HepG2 (cell line): ENCODE measurements at regions not wholly inside any gene's neighbourhood (a gene's known extent, or its start where the extent isn't known, plus 50 kb on each side); places are given as distances from the start of the nearest gene placed in this dataset.

Experiments
- ATAC-seq: fragments of 200-7000 bp; cut with Tn5 transposase; 3 replicates; pipeline ENCODE4 v1.9.1; 2020; ENCODE audit warnings: mild to moderate bottlenecking, moderate library complexity
- BruUV-seq: library from RNA; stranded (reverse); fragments of 400-500 nt; replicated peaks from 2 replicates; lab custom pipeline; 2021; lab: Mats Ljungman, UMichigan
- CTCF ChIA-PET: fragments of 300-600 bp; formaldehyde crosslinking; extraction: SDS; loops from one replicate; lab custom pipeline; 2021; ENCODE audit warnings: low total read pairs, inconsistent platforms, low intra/inter-chr PET ratio; lab: Yijun Ruan, JAX
- POLR2A ChIA-PET: fragments of 350-600 bp; sonication (Branson Sonifier 250); formaldehyde crosslinking; loops from one replicate; lab custom pipeline; 2020; ENCODE audit warnings: antibody characterized with exemption, inconsistent platforms; lab: Yijun Ruan, JAX
- DNase-seq: peaks from one replicate; pipeline ENCODE4 v3.0.0-alpha.2; 2015; ENCODE audit warnings: low spot score
- FAIRE-seq: peaks from 3 replicates; lab custom pipeline; 2011; peaks lifted over from hg19 to GRCh38; lab: Jason Lieb, UNC
- H2AFZ ChIP-seq: one replicate; pipeline ENCODE4 v1.6.1; 2011; ENCODE audit warnings: low read length, inconsistent platforms
- H3K27ac ChIP-seq: fragments of 300-600 bp; 3 replicates; pipeline ENCODE4 v1.8.0; 2011; ENCODE audit warnings: mixed run types, mild to moderate bottlenecking, mixed read lengths, low read length, inconsistent platforms; ENCODE audit not compliant: insufficient read depth; ENCODE audit errors: extremely low read length
- H3K27me3 ChIP-seq, 2 experiments: fragments of 200-600 bp in 1 of 2; 2 replicates in 1 of 2; 3 replicates in 1 of 2; pipeline versions ENCODE4 v1.6.0 to v1.8.0; 2011; ENCODE audit warnings: low read length in 2 of 2, mild to moderate bottlenecking in 2 of 2, moderate library complexity in 2 of 2, inconsistent platforms in 1 of 2; ENCODE audit not compliant: insufficient read depth in 2 of 2, control insufficient read depth in 1 of 2
- H3K36me3 ChIP-seq, 2 experiments: fragments of 200-600 bp in 1 of 2; replicated peaks in 1 of 2; 2 replicates in 1 of 2; 3 replicates in 1 of 2; pipeline versions ENCODE4 v1.5.1 to v1.8.0; 2011; ENCODE audit warnings: low read length in 2 of 2, inconsistent platforms in 1 of 2; ENCODE audit not compliant: insufficient read depth in 2 of 2, control insufficient read depth in 1 of 2
- H3K4me1 ChIP-seq: 2 replicates; pipeline ENCODE4 v1.5.1; 2012; ENCODE audit warnings: low read length, inconsistent platforms; ENCODE audit not compliant: insufficient read depth
- H3K4me2 ChIP-seq: 2 replicates; pipeline ENCODE4 v1.6.0; 2011; ENCODE audit warnings: low read depth, low read length, inconsistent platforms
- H3K4me3 ChIP-seq, 3 experiments: fragments of 200-600 bp in 1 of 3; sonication (generic), shearing (Covaris generic) in 1 of 3; replicated peaks in 1 of 3; 2 replicates each; pipeline ENCODE4 v1.5.1; 2011 to 2016; ENCODE audit warnings: low read length in 3 of 3, inconsistent platforms in 2 of 3, low read depth in 2 of 3, mild to moderate bottlenecking in 2 of 3, control low read depth in 1 of 3, mixed read lengths in 1 of 3; ENCODE audit not compliant: insufficient read depth in 1 of 3
- H3K79me2 ChIP-seq: one replicate; pipeline ENCODE4 v1.6.1; 2011; ENCODE audit warnings: low read length, inconsistent platforms; ENCODE audit not compliant: insufficient read depth
- H3K9ac ChIP-seq: 2 replicates; pipeline ENCODE4 v1.6.0; 2011; ENCODE audit warnings: mild to moderate bottlenecking, low read depth, low read length, inconsistent platforms; ENCODE audit not compliant: insufficient read depth
- H3K9me3 ChIP-seq: 2 replicates; pipeline ENCODE4 v1.5.1; 2012; ENCODE audit warnings: mild to moderate bottlenecking, low read length
- H4K20me1 ChIP-seq: 2 replicates; pipeline ENCODE4 v1.6.0; 2011; ENCODE audit warnings: inconsistent platforms, mild to moderate bottlenecking, low read length, moderate library complexity; ENCODE audit not compliant: insufficient read depth
- ADNP ChIP-seq: sonication (generic); formaldehyde crosslinking; IDR thresholded peaks from 2 replicates; pipeline ENCODE4 v1.4.0; 2020; ENCODE audit warnings: missing genetic modification reagents
- CAMTA2 ChIP-seq: sonication (generic); formaldehyde crosslinking; IDR thresholded peaks from 2 replicates; pipeline ENCODE4 v1.4.0; 2020; ENCODE audit warnings: mild to moderate bottlenecking, missing genetic modification reagents, borderline replicate concordance
- ELF1 ChIP-seq: sonication (generic); formaldehyde crosslinking; IDR thresholded peaks from 2 replicates; pipeline ENCODE4 v1.4.0; 2020; ENCODE audit warnings: missing genetic modification reagents
- HMGA1 ChIP-seq: sonication (generic); formaldehyde crosslinking; conservative IDR thresholded peaks from 2 replicates; pipeline ENCODE4 v1.4.0; 2020; ENCODE audit warnings: missing genetic modification reagents
- HNRNPLL ChIP-seq: fragments of 200-400 bp; formaldehyde crosslinking; IDR thresholded peaks from 2 replicates; pipeline ENCODE4 v1.6.1; 2017; ENCODE audit warnings: mild to moderate bottlenecking, low read depth, low read length; ENCODE audit not compliant: poor library complexity, severe bottlenecking
- MED8 ChIP-seq: sonication (generic); formaldehyde crosslinking; IDR thresholded peaks from 2 replicates; pipeline ENCODE4 v1.8.1; 2023; ENCODE audit warnings: mild to moderate bottlenecking, missing genetic modification reagents; ENCODE audit not compliant: insufficient replicate concordance
- NCOA1 ChIP-seq: sonication (generic); formaldehyde crosslinking; IDR thresholded peaks from 2 replicates; pipeline ENCODE4 v1.9.0; 2021; ENCODE audit warnings: missing genetic modification reagents
- SRSF9 ChIP-seq: fragments of 200-400 bp; formaldehyde crosslinking; IDR thresholded peaks from 2 replicates; pipeline ENCODE4 v1.6.1; 2018; ENCODE audit warnings: borderline replicate concordance, mild to moderate bottlenecking, low read depth, low read length; ENCODE audit not compliant: insufficient read depth, poor library complexity, severe bottlenecking
- TCF7L2 ChIP-seq: IDR thresholded peaks from 2 replicates; pipeline ENCODE4 v1.6.1; 2011; ENCODE audit warnings: mild to moderate bottlenecking, low read depth, low read length, moderate library complexity
- TOPORS ChIP-seq: sonication (generic); formaldehyde crosslinking; IDR thresholded peaks from 2 replicates; pipeline ENCODE4 v1.8.0; 2023; ENCODE audit warnings: mild to moderate bottlenecking, missing genetic modification reagents
- U2AF2 ChIP-seq: fragments of 200-400 bp; formaldehyde crosslinking; IDR thresholded peaks from 2 replicates; pipeline ENCODE4 v1.6.1; 2017; ENCODE audit warnings: low read depth, mild to moderate bottlenecking, low read length
- YEATS2 ChIP-seq: sonication (generic); formaldehyde crosslinking; IDR thresholded peaks from 2 replicates; pipeline ENCODE4 v1.4.0; 2020; ENCODE audit warnings: missing genetic modification reagents, borderline replicate concordance
- ZHX1 ChIP-seq: sonication (generic); formaldehyde crosslinking; IDR thresholded peaks from 2 replicates; pipeline ENCODE4 v1.8.1; 2022; ENCODE audit warnings: low read depth, mild to moderate bottlenecking, missing genetic modification reagents
- ZNF251 ChIP-seq: sonication (generic); formaldehyde crosslinking; IDR thresholded peaks from 2 replicates; pipeline ENCODE4 v1.9.0; 2021; ENCODE audit warnings: mild to moderate bottlenecking, missing genetic modification reagents
- ZNF431 ChIP-seq: sonication (generic); formaldehyde crosslinking; IDR thresholded peaks from 2 replicates; pipeline ENCODE4 v1.9.0; 2022; ENCODE audit warnings: missing genetic modification reagents, low read depth, mild to moderate bottlenecking, borderline replicate concordance
- ZNF749 ChIP-seq: sonication (generic); formaldehyde crosslinking; IDR thresholded peaks from 2 replicates; pipeline ENCODE4 v1.8.0; 2022; ENCODE audit warnings: mild to moderate bottlenecking, missing genetic modification reagents, moderate library complexity, borderline replicate concordance
- ZNF879 ChIP-seq: sonication (generic); formaldehyde crosslinking; IDR thresholded peaks from 2 replicates; pipeline ENCODE4 v1.8.1; 2023; ENCODE audit warnings: missing genetic modification reagents
- whole genome bisulfite sequencing: methylation state at CpG from one replicate; pipeline ENCODE4 v1.1.6; 2017; ENCODE audit warnings: low lambda C conversion rate; 5-methylcytosine and 5-hydroxymethylcytosine counted together
- in situ Hi-C: cut with HindIII; loops from 2 replicates; pipeline ENCODE4 v1.10.0; 2017; ENCODE audit warnings: low pct_unique_long_range_greater_than_20kb; ENCODE audit not compliant: extremely low pct_ligation_motif_present
- intact Hi-C: fragments of 100-400 bp; cut with micrococcal nuclease; formaldehyde crosslinking; loops from one replicate; pipeline ENCODE4 v1.10.0; 2022; ENCODE audit not compliant: unreplicated experiment

DNA sequence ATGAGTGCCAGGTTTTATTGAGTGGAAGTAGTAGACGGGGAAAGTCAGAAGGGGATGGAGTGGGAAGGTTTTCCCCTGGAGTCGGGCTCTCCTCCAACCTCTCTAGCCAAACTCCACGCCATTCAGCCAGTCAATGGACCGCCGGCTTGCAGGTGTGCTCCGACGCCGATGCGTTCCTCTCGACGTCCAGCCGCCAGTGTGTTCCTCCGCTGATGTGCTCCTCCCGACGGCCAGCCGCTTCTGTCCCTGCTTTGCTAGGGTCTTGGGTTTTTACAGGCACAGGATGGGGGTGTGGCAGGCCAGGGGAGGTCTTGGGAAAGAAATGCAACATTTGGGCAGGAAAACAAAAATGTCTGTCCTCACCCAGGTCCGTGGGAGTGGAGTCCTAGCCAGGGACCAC is 94.3 kb upstream of the TEX51 start:
- in situ Hi-C loops (no loop called here), intact Hi-C loops (no loop called here)
- Histone ChIP-seq H3K27me3 (peaks cover 1 to 42% of the 10 kb centered on the region in 2 experiments; a peak in 3 of 5 replicates), H3K4me2 (no peak overlapping the region), H4K20me1 (no peaks in the 10 kb centered on the region; the same call in 1 of the 2 replicates), H3K4me3 (no peak overlapping the region), H3K9ac (no peak overlapping the region), H3K4me1 (no peaks in the 10 kb centered on the region), H3K27ac (no peak overlapping the region), H3K9me3 (no peaks in the 10 kb centered on the region), H3K36me3 (no peaks in the 10 kb centered on the region), H2AFZ (no peak overlapping the region), H3K79me2 (no peaks in the 10 kb centered on the region)
- CTCF ChIA-PET, result no interaction called here
- DNase-seq (no peak), FAIRE-seq (no peak), ATAC-seq (no peak)
- TF ChIP-seq HNRNPLL, result peak; percentile 30
- no peak for TF ChIP-seq CAMTA2 (CRISPR knock-in tag)
- POLR2A ChIA-PET, result no interaction called here
- 63% methylated on average over 17 of the region's 17 CpGs for WGBS
- no TSS peak for BruUV-seq

DNA sequence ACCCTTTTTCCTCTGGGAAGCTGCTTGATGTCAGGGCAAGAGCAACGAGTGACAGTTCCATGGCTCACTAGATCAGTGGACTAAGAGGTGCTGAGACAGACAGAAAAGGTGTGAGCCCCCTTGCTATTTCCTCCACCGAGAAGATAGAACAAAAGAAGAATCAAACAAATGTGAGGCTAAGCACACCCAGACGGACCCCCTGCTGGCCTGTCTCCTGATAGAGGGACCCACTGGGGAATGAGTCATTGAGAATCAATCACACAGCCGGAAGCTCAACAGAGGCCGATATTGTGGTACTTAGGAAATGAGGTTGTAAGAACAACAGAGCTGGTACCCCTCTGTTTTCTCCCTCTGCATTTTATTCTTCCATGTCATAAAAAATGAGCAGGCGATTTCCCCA is 89.8 kb upstream of the TEX51 start:
- no peaks in the 10 kb centered on the region for H3K9me3 ChIP-seq
- no peaks in the 10 kb centered on the region for H3K4me1 ChIP-seq
- CTCF ChIA-PET, result no interaction called here
- H3K79me2 ChIP-seq, result no peaks in the 10 kb centered on the region
- intact Hi-C loops, result no loop called here
- no peaks in the 10 kb centered on the region for H3K36me3 ChIP-seq
- no peak overlapping the region for H3K4me2 ChIP-seq
- FAIRE-seq (no peak), ATAC-seq (no peak), DNase-seq (no peak)
- H3K4me3 ChIP-seq, result no peak overlapping the region
- H3K27ac ChIP-seq, result no peak overlapping the region
- in situ Hi-C loops, result no loop called here
- H3K27me3 ChIP-seq, result peaks cover 0 to 22% of the 10 kb centered on the region in 2 experiments; a peak in 3 of 5 replicates
- no peak overlapping the region for H3K9ac ChIP-seq
- H2AFZ ChIP-seq, result no peak overlapping the region
- WGBS, result 3% methylated on average over 6 of the region's 6 CpGs
- no peak for TF ChIP-seq ADNP (CRISPR knock-in tag)
- TF ChIP-seq ZNF251 (CRISPR knock-in tag), result no peak
- TF ChIP-seq ZNF749 (CRISPR knock-in tag), result no peak
- TF ChIP-seq ZNF879 (CRISPR knock-in tag), result no peak
- no peak for TF ChIP-seq SRSF9
- TF ChIP-seq NCOA1 (CRISPR knock-in tag), result no peak
- no peak for TF ChIP-seq MED8 (CRISPR knock-in tag)
- no peak for TF ChIP-seq ELF1 (CRISPR knock-in tag)
- no peak for TF ChIP-seq TOPORS (CRISPR knock-in tag)
- TF ChIP-seq ZHX1 (CRISPR knock-in tag), result no peak
- no peak for TF ChIP-seq YEATS2
- TF ChIP-seq U2AF2, result no peak
- TF ChIP-seq HMGA1 (CRISPR knock-in tag), result no peak
- TF ChIP-seq TCF7L2, result no peak
- no peak for TF ChIP-seq ZNF431 (CRISPR knock-in tag)
- H4K20me1 ChIP-seq, result no peaks in the 10 kb centered on the region; the same call in 1 of the 2 replicates
- POLR2A ChIA-PET, result no interaction called here
- no TSS peak for BruUV-seq
